Smooth muscle cell (in vitro differentiated cells): ENCODE measurements at regions not wholly inside any gene's neighbourhood (a gene's known extent, or its start where the extent isn't known, plus 50 kb on each side); places are given as distances from the start of the nearest gene placed in this dataset.

ENCODE experiments used
- DNase-seq: peaks from one replicate; lab custom pipeline; 2025; ENCODE audit not compliant: unreplicated experiment; lab: John Stamatoyannopoulos, UW
- H2AFZ ChIP-seq: fragments of 200-600 bp; sonication (generic); 2 replicates; pipeline ENCODE4 v1.6.0; 2016; ENCODE audit warnings: antibody characterized with exemption, low read depth, mild to moderate bottlenecking
- H3F3A ChIP-seq: fragments of 200-600 bp; sonication (generic); 2 replicates; pipeline ENCODE4 v1.6.0; 2017; ENCODE audit warnings: antibody characterized with exemption, low read depth
- H3K27ac ChIP-seq: fragments of 200-600 bp; sonication (generic); 2 replicates; pipeline ENCODE4 v1.5.1; 2016; ENCODE audit warnings: low read depth, mild to moderate bottlenecking
- H3K27me3 ChIP-seq: fragments of 200-600 bp; sonication (generic); 2 replicates; pipeline ENCODE4 v1.6.1; 2016; ENCODE audit warnings: low read depth, mild to moderate bottlenecking
- H3K36me3 ChIP-seq: fragments of 200-600 bp; sonication (generic); 2 replicates; pipeline ENCODE4 v1.5.1; 2016; ENCODE audit warnings: low read depth
- H3K4me1 ChIP-seq: fragments of 200-600 bp; sonication (generic); 2 replicates; pipeline ENCODE4 v1.5.1; 2016; ENCODE audit warnings: low read depth
- H3K4me2 ChIP-seq: fragments of 200-600 bp; sonication (generic); 2 replicates; pipeline ENCODE4 v1.6.0; 2016; ENCODE audit warnings: mild to moderate bottlenecking
- H3K4me3 ChIP-seq: fragments of 200-600 bp; sonication (generic); 2 replicates; pipeline ENCODE4 v1.5.1; 2016; ENCODE audit warnings: mild to moderate bottlenecking
- H3K79me2 ChIP-seq: fragments of 200-600 bp; sonication (generic); 2 replicates; pipeline ENCODE4 v1.6.0; 2016; ENCODE audit warnings: low read depth, mild to moderate bottlenecking
- H3K9ac ChIP-seq: fragments of 200-600 bp; sonication (generic); 2 replicates; pipeline ENCODE4 v1.6.0; 2016; ENCODE audit warnings: low read depth
- H3K9me3 ChIP-seq: fragments of 200-600 bp; sonication (generic); replicated peaks from 2 replicates; pipeline ENCODE4 v1.5.1; 2016; ENCODE audit warnings: low read depth
- H4K20me1 ChIP-seq: fragments of 200-600 bp; sonication (generic); 2 replicates; pipeline ENCODE4 v1.6.0; 2016; ENCODE audit warnings: low read depth
- CTCF ChIP-seq: fragments of 200-600 bp; sonication (generic); IDR thresholded peaks from 2 replicates; pipeline ENCODE4 v1.5.1; 2017; ENCODE audit warnings: borderline replicate concordance, mild to moderate bottlenecking, antibody characterized with exemption; ENCODE audit not compliant: insufficient read depth, poor library complexity, severe bottlenecking
- WGBS: methylation state at CpG from one replicate; pipeline ENCODE4 v1.1.7; 2016; ENCODE audit warnings: low lambda C conversion rate; 5-methylcytosine and 5-hydroxymethylcytosine counted together

GRCh38 chr6:144443157-144443556 is 158.0 kb downstream of the UTRN start:
- no peak for DNase-seq
- Histone ChIP-seq H3F3A (no peaks in the 10 kb centered on the region), H3K4me2 (no peak overlapping the region), H3K4me3 (no peak overlapping the region), H3K27me3 (no peaks in the 10 kb centered on the region), H3K36me3 (peaks cover 17% of the 10 kb centered on the region), H3K9me3 (no peaks in the 10 kb centered on the region), H3K9ac (no peak overlapping the region), H2AFZ (no peak overlapping the region), H3K79me2 (no peaks in the 10 kb centered on the region), H3K27ac (no peak overlapping the region), H3K4me1 (no peaks in the 10 kb centered on the region), H4K20me1 (no peaks in the 10 kb centered on the region)
- WGBS = 100% methylated on average over 2 of the region's 2 CpGs
- no peak for TF ChIP-seq CTCF

DNA sequence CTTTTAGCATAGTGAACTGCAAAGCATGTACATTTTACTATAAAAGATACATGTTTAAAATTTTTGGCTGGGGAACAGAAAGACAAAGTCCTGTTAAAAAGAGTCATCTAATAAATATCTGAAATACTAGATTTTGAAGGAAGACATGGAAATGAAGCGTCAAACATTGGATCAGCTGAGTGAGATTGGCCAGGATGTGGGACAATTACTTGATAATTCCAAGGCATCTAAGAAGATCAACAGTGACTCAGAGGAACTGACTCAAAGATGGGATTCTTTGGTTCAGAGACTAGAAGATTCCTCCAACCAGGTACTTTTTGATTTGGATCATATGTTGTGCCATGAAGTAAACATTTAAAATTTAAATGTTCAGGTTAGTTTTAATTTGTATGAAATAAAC is 162.3 kb downstream of the UTRN start:
- DNase-seq = no peak
- H3K36me3 ChIP-seq = no peaks in the 10 kb centered on the region
- H3K4me1 ChIP-seq = no peaks in the 10 kb centered on the region
- TF ChIP-seq CTCF = no peak
- no peak overlapping the region for H3K9ac ChIP-seq
- no peak overlapping the region for H2AFZ ChIP-seq
- no peaks in the 10 kb centered on the region for H3K9me3 ChIP-seq
- no peaks in the 10 kb centered on the region for H3K79me2 ChIP-seq
- 88% methylated on average over 1 of the region's 1 CpG for WGBS
- no peak overlapping the region for H3K4me2 ChIP-seq
- H3K27me3 ChIP-seq = no peaks in the 10 kb centered on the region
- H3F3A ChIP-seq = no peaks in the 10 kb centered on the region
- H3K4me3 ChIP-seq = no peak overlapping the region
- H4K20me1 ChIP-seq = no peaks in the 10 kb centered on the region
- H3K27ac ChIP-seq = no peak overlapping the region

DNA sequence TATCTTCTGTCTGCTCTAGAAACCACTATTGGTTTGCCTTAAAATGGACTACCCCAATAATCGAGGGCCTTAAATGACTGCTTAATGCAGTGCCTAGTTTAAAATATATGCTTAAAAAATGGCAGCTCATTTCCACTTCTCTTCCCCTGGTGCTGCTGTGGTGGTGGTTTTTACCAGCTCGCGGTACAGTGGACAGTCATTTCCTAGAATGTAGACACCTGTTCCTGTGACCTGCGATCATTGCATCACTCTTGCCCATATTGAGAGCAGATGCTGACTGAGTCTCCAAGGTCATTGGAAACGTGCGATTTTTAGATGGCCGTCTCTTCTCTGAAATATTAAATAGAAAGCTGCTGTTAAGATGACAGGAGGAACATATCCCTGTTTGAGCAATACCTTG is 164.1 kb downstream of the UTRN start:
- no peak overlapping the region for H2AFZ ChIP-seq
- WGBS = 97% methylated on average over 7 of the region's 7 CpGs
- no peak overlapping the region for H3K4me2 ChIP-seq
- TF ChIP-seq CTCF = no peak
- no peaks in the 10 kb centered on the region for H4K20me1 ChIP-seq
- H3K27me3 ChIP-seq = no peaks in the 10 kb centered on the region
- no peaks in the 10 kb centered on the region for H3K9me3 ChIP-seq
- no peaks in the 10 kb centered on the region for H3K79me2 ChIP-seq
- H3K4me1 ChIP-seq = no peaks in the 10 kb centered on the region
- no peak overlapping the region for H3K4me3 ChIP-seq
- no peaks in the 10 kb centered on the region for H3K36me3 ChIP-seq
- H3K9ac ChIP-seq = no peak overlapping the region
- no peaks in the 10 kb centered on the region for H3F3A ChIP-seq
- DNase-seq = no peak
- no peak overlapping the region for H3K27ac ChIP-seq

DNA sequence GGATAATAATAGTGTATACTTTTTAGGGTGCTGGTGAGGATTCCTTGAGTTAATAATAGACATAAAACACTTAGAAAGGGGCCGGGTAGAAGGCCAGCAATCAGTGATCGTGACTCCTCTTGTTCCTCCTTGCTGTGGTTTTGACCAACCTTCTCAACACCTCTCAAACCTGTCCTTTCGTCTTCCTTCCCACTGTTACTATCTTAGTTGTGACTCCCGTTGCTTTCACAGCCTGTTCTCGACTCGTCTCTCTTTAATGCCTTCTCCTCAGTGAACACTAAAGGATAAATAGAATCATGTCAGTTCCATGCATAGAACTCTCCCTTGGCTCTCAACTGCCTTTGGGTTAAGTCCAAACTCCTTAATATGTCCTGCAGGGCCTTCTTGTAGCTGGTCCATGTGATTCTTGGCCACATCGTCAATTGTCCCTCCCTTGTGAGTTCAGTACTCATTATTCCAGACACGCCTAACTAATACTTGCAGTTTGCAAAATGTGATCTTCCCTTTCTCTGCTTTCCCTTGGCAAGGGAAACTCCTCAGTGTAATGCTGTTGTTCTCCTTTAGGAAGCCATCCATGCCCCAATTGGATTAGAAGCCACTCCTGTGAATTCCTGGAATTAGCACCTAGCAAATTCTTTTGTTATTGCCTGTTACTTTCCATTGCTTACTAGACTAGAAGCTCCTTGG is 164.9 kb downstream of the UTRN start:
- no peaks in the 10 kb centered on the region for H3F3A ChIP-seq
- no peak for DNase-seq
- no peak overlapping the region for H3K27ac ChIP-seq
- no peaks in the 10 kb centered on the region for H3K79me2 ChIP-seq
- no peak overlapping the region for H3K4me3 ChIP-seq
- no peak overlapping the region for H2AFZ ChIP-seq
- H3K4me1 ChIP-seq = no peaks in the 10 kb centered on the region
- no peak overlapping the region for H3K4me2 ChIP-seq
- no peaks in the 10 kb centered on the region for H4K20me1 ChIP-seq
- no peaks in the 10 kb centered on the region for H3K27me3 ChIP-seq
- no peaks in the 10 kb centered on the region for H3K9me3 ChIP-seq
- 98% methylated on average over 8 of the region's 8 CpGs for WGBS
- H3K36me3 ChIP-seq = no peaks in the 10 kb centered on the region
- H3K9ac ChIP-seq = no peak overlapping the region
- no peak for TF ChIP-seq CTCF
